Fibroblast of mammary gland (primary cell): ENCODE measurements at regions not wholly inside any gene's neighbourhood (a gene's known extent, or its start where the extent isn't known, plus 50 kb on each side); places are given as distances from the start of the nearest gene placed in this dataset.
"Not testable (repeated sequence)": the region's sequence is repeated elsewhere in the genome, so short reads cannot be mapped to it uniquely, and the experiment has no call there.

Source experiments
- DNase-seq: peaks from one replicate; pipeline ENCODE4 v3.0.0-alpha.2; 2010; ENCODE audit warnings: low read depth
- H3K4me3 ChIP-seq: 2 replicates; pipeline ENCODE4 v1.5.1; 2011; ENCODE audit warnings: low read depth, mild to moderate bottlenecking, low read length, moderate library complexity; ENCODE audit not compliant: control insufficient read depth
- TF ChIP-seq, protein P1 (sequence below): conservative IDR thresholded peaks from 2 replicates; pipeline ENCODE4 v1.5.1; 2011; ENCODE audit warnings: low read depth, low read length, inconsistent platforms; ENCODE audit not compliant: control insufficient read depth, insufficient read depth

DNA sequence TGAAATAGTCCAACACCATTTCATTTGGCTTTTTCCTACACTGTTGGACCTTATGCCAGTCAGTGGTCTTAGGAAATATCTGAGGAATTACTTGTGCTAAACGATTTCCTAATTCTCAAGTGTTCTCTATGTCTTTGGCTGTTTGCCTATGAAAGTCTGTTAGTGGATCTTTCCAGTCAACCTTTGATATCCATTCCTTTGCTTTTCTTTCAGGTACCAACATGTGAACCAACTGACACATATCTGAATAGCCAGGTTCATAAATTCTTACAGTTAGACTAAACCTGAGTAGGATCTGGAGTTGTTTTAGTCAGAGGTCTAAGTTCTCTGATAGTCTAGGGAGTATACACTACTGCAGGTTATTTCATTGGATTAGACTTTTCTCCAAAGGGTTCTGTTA, 343.5 kb upstream of the LRRC3B start:
- TF ChIP-seq, protein P1, sequence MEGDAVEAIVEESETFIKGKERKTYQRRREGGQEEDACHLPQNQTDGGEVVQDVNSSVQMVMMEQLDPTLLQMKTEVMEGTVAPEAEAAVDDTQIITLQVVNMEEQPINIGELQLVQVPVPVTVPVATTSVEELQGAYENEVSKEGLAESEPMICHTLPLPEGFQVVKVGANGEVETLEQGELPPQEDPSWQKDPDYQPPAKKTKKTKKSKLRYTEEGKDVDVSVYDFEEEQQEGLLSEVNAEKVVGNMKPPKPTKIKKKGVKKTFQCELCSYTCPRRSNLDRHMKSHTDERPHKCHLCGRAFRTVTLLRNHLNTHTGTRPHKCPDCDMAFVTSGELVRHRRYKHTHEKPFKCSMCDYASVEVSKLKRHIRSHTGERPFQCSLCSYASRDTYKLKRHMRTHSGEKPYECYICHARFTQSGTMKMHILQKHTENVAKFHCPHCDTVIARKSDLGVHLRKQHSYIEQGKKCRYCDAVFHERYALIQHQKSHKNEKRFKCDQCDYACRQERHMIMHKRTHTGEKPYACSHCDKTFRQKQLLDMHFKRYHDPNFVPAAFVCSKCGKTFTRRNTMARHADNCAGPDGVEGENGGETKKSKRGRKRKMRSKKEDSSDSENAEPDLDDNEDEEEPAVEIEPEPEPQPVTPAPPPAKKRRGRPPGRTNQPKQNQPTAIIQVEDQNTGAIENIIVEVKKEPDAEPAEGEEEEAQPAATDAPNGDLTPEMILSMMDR: no peak
- H3K4me3 ChIP-seq: no peak overlapping the region
- no peak for DNase-seq

DNA sequence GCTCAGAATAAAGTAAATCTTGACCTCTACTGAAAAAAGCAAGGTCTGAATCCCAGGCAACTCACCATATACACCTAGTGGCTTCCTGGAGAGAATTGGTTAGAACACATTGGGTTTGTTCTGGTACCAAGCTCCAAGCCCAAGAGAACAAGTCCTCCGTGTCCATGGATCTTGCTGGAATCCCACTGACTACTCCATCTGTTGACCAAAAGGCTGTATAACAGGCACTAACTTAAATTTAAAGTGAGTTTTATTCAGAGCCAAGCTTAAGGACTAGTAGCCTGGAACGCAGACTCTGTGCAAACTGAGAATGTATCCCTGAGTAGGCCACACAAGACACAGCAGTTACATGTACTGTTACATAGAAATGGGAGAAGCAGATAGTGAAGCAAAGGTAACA, 342.1 kb upstream of the LRRC3B start:
- TF ChIP-seq, protein P1: no peak
- H3K4me3 ChIP-seq: no peak overlapping the region
- DNase-seq: no peak

DNA sequence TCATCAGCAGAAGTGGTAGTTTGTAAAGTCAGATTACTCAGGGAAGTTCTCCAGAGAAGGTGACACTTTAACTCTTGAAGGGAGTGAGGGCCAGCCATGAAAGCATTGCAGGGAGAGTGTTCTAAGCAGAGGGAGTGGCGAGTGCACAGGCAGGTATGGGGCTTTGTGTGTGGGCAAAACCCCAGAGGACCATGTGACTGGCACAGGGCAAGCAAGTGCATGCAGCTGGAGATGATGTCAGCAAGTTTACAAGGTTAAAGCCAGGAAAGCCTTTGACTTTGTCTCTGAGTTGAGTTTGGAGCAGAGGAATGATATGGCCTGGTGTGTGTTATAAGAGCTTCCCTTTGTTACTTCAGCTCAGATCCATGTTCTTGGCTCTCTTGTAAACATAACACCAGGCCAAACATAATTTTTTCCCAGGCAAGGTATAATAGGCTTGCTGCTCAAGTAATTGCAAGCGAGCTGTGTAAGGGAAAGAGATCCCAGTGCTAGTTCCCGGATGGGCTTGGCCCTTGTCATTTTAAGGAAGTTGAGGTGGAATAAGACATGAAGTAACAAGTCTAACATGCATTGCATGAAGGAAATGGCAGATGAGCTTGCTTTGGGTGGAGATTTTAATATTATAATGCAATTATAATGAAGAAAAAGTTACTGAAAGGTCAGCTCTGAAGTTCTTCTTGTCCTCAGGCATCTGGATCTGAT, 341.1 kb upstream of the LRRC3B start:
- DNase-seq: no peak
- TF ChIP-seq, protein P1: no peak
- no peak overlapping the region for H3K4me3 ChIP-seq

DNA sequence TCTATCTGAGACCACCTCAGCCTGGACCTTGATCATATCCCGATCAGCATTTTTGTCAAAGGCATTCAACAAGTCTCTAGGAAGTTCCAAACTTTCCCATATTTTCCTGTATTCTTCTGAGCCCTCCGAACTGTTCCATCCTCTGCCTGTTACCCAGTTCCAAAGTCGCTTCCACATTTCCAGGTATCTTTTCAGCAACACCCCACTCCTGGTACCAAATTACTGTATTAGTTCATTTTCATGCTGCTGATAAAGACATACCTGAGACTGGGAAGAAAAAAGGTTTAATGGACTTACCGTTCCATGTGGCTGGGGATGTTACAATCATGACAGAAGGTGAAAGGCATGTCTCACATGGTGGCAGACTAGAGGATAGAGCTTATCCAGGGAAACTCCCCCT, 338.1 kb upstream of the LRRC3B start:
- not testable (repeated sequence) for DNase-seq, H3K4me3 ChIP-seq

DNA sequence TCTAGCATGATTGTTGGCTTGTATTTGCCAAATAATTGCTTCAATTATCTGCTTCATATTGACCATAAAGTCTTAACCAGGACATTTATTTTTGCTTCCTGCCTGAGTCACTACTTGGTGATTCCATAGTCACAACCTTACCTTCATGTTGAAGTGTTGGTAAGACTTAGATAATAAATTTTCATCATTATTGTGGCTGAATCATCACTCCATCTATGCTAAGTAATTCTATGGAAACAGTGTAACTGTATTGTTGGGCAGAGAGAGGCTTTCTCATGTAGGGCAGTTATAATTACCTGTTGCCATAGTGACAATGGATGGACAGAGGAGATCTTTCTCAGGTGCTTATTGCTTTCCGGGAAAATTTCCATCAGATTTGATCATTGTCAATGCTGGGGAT, 330.7 kb upstream of the LRRC3B start:
- TF ChIP-seq, protein P1: no peak

DNA sequence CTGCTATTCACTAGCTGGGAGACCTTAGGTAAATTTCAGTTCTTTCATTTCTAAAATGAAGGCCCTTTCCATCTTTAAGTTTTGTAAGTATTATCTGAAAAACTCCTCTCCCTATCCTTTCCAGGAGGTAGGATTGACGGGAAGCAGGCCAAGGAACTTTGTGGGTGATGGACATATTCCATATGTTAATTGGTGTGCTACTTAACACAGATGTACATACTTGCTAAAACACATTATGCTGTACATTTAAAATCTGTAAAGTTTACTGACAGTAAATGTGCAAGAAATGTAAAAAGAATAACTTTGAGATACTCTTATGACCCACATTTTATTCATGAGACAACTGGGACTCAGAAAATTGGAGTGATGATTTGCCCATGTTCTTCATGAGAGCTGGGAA, 329.8 kb upstream of the LRRC3B start:
- no peak for DNase-seq
- H3K4me3 ChIP-seq: no peak overlapping the region
- TF ChIP-seq, protein P1: no peak

More for the DNA sequence above, 330.7 kb upstream of the LRRC3B start:
- H3K4me3 ChIP-seq: no peak overlapping the region
- DNase-seq: no peak

DNA sequence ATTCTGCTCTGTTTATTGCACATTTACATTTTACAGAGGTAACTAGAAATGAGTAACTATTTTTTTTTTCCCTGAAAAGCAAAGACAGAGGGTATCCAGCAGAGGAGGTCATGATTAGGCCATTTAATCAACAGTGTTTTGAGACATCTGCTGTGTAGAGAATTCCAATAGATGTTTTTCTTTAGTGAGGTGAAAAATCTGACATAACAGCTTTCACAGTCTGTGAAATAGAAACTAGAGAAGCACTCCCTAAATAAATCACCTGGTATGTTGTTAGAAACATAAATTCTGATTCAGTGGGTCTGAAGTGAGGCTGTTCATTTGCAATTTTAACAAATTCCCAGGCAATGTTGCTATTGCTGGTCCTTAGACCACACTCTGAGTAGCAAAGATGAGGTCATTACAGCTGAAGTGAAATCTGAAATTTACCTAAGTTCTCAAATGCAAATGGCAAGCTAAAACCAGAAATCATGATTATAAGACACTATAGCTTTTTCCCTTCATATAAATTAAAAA, 329.2 kb upstream of the LRRC3B start:
- TF ChIP-seq, protein P1: no peak
- no peak for DNase-seq
- H3K4me3 ChIP-seq: no peak overlapping the region
